Fibroblast of villous mesenchyme (primary cell): ENCODE measurements at regions not wholly inside any gene's neighbourhood (a gene's known extent, or its start where the extent isn't known, plus 50 kb on each side); places are given as distances from the start of the nearest gene placed in this dataset.
"Not testable (repeated sequence)": the region's sequence is repeated elsewhere in the genome, so short reads cannot be mapped to it uniquely, and the experiment has no call there.

Experiments used
- DNase-seq: peaks from one replicate; pipeline ENCODE4 v3.0.0-alpha.2; 2010; ENCODE audit warnings: low read depth
- H3K4me3 ChIP-seq: 2 replicates; pipeline ENCODE4 v1.5.1; 2011; ENCODE audit warnings: low read depth, mild to moderate bottlenecking, low read length
- CTCF ChIP-seq: IDR thresholded peaks from 2 replicates; pipeline ENCODE4 v1.5.1; 2012; ENCODE audit warnings: low read depth, mild to moderate bottlenecking, low read length; ENCODE audit not compliant: insufficient read depth

GRCh38 chr4:186826006-186826405 lies 102.3 kb upstream of the FAT1 start:
- no peak for DNase-seq
- no peak overlapping the region for H3K4me3 ChIP-seq
- no peak for TF ChIP-seq CTCF

GRCh38 chr4:186826846-186827533 lies 103.3 kb upstream of the FAT1 start:
- TF ChIP-seq CTCF = no peak
- DNase-seq = no peak

GRCh38 chr4:186827534-186827897 lies 103.9 kb upstream of the FAT1 start:
- H3K4me3 ChIP-seq = no peak overlapping the region
- DNase-seq = no peak
- TF ChIP-seq CTCF = no peak

More at GRCh38 chr4:186826846-186827533, 103.3 kb upstream of the FAT1 start:
- H3K4me3 ChIP-seq = no peak overlapping the region

GRCh38 chr4:186829097-186829496 lies 105.4 kb upstream of the FAT1 start:
- TF ChIP-seq CTCF = no peak
- no peak for DNase-seq
- H3K4me3 ChIP-seq = no peak overlapping the region

- H3K4me3 ChIP-seq = no peak overlapping the region
- TF ChIP-seq CTCF = no peak
- DNase-seq = peak; percentile 98
Measured at GRCh38 chr4:186829740-186830449, 106.2 kb upstream of the FAT1 start.

- DNase-seq = no peak
- no peak for TF ChIP-seq CTCF
- H3K4me3 ChIP-seq = no peak overlapping the region
Measured at GRCh38 chr4:186831574-186831973, 107.9 kb upstream of the FAT1 start.

GRCh38 chr4:186832906-186833305 lies 109.2 kb upstream of the FAT1 start:
- H3K4me3 ChIP-seq = no peak overlapping the region
- DNase-seq = peak; percentile 43
- no peak for TF ChIP-seq CTCF

GRCh38 chr4:186837463-186837862 lies 113.8 kb upstream of the FAT1 start:
- H3K4me3 ChIP-seq, DNase-seq: not testable (repeated sequence)
